HCT116 (cell line): ENCODE measurements at regions not wholly inside any gene's neighbourhood (a gene's known extent, or its start where the extent isn't known, plus 50 kb on each side); places are given as distances from the start of the nearest gene placed in this dataset.

Experiments
- CEBPB ChIP-seq: IDR thresholded peaks from 2 replicates; pipeline ENCODE4 v1.6.1; 2012; ENCODE audit warnings: low read depth
- CTCF ChIP-seq, 3 experiments: fragments of 200-600 bp in 1 of 3; sonication (generic) in 1 of 3; IDR thresholded peaks in 2 of 3; conservative IDR thresholded peaks in 1 of 3; 2 replicates each; pipeline ENCODE4 v1.5.1; 2012 to 2017; ENCODE audit warnings: low read depth in 2 of 3, low read length in 2 of 3, antibody characterized with exemption in 1 of 3, borderline replicate concordance in 1 of 3, control low read depth in 1 of 3, mild to moderate bottlenecking in 1 of 3, mixed read lengths in 1 of 3, mixed run types in 1 of 3, moderate library complexity in 1 of 3; ENCODE audit not compliant: insufficient read depth in 1 of 3
- EZH2 ChIP-seq: fragments of 200-600 bp; sonication (generic); IDR thresholded peaks from 2 replicates; pipeline ENCODE4 v1.6.1; 2017; ENCODE audit warnings: antibody characterized with exemption, mixed run types
- POLR2A ChIP-seq: IDR thresholded peaks from 2 replicates; pipeline ENCODE4 v1.7.0; 2011; ENCODE audit warnings: borderline replicate concordance; ENCODE audit not compliant: insufficient read depth, insufficient read length; ENCODE audit errors: extremely low read depth
- RAD21 ChIP-seq: IDR thresholded peaks from 2 replicates; pipeline ENCODE4 v1.6.1; 2012; ENCODE audit warnings: low read depth, mild to moderate bottlenecking
- REST ChIP-seq: IDR thresholded peaks from 2 replicates; pipeline ENCODE4 v1.6.1; 2012; ENCODE audit warnings: low read depth
- SP1 ChIP-seq: IDR thresholded peaks from 2 replicates; pipeline ENCODE4 v1.6.1; 2012; ENCODE audit warnings: low read depth

- TF ChIP-seq CTCF (IDR thresholded peaks at IDR 0.05 in 2 of 3, conservative IDR thresholded peaks at IDR 0.05 in 1 of 3; ENCODE audit: borderline replicate concordance in 1 of 3, insufficient read depth in 1 of 3, low read depth in 2 of 3, low read length in 2 of 3) = no peak
- TF ChIP-seq EZH2 = no peak
- TF ChIP-seq POLR2A = no peak
- no peak for TF ChIP-seq CEBPB
- TF ChIP-seq RAD21 = no peak
- no peak for TF ChIP-seq REST
- TF ChIP-seq SP1 = no peak
Measured at GRCh38 chr7:41003977-41004376, 698.9 kb downstream of the INHBA start.
